Natural killer cell (primary cell): ENCODE measurements at regions not wholly inside any gene's neighbourhood (a gene's known extent, or its start where the extent isn't known, plus 50 kb on each side); places are given as distances from the start of the nearest gene placed in this dataset.

ENCODE experiments used
- ATAC-seq, 3 donors: fragments of 150-1000 bp in 2 of 3; fragments of 200-7000 bp in 1 of 3; cut with Tn5 transposase; 1 replicate in 1 of 3; 2 replicates in 2 of 3; pipeline ENCODE4 v1.10.0; 2021; ENCODE audit warnings: mild to moderate bottlenecking in 2 of 3, moderate library complexity in 2 of 3
- DNase-seq, 2 donors: peaks; one replicate each; pipeline versions ENCODE4 v3.0.0 to v3.0.0-alpha.2; 2013 to 2021; ENCODE audit warnings: mixed read lengths in 1 of 2
- H3K27ac ChIP-seq: one replicate; pipeline ENCODE4 v1.5.1; 2013; ENCODE audit warnings: mild to moderate bottlenecking, low read length
- H3K27me3 ChIP-seq: one replicate; pipeline ENCODE4 v1.6.1; 2013; ENCODE audit warnings: low read length; ENCODE audit not compliant: control insufficient read depth, insufficient read depth
- H3K36me3 ChIP-seq: one replicate; pipeline ENCODE4 v1.6.1; 2013; ENCODE audit warnings: low read length; ENCODE audit not compliant: control insufficient read depth, insufficient read depth
- H3K4me1 ChIP-seq: one replicate; pipeline ENCODE4 v1.6.1; 2013; ENCODE audit warnings: low read length; ENCODE audit not compliant: control insufficient read depth, insufficient read depth
- H3K4me3 ChIP-seq: one replicate; pipeline ENCODE4 v1.5.1; 2013; ENCODE audit warnings: low read length
- H3K9me3 ChIP-seq: one replicate; pipeline ENCODE4 v1.6.1; 2013; ENCODE audit warnings: low read length; ENCODE audit not compliant: control insufficient read depth, insufficient read depth
- H3K27ac Mint-ChIP-seq, 2 donors: one replicate each; pipeline ENCODE4 v1.8.0; 2022; ENCODE audit warnings: mild to moderate bottlenecking in 2 of 2, mixed read lengths in 2 of 2, moderate library complexity in 1 of 2
- H3K27me3 Mint-ChIP-seq, 2 donors: one replicate each; pipeline ENCODE4 v1.8.0; 2022; ENCODE audit warnings: low read depth in 2 of 2, mixed read lengths in 2 of 2
- H3K36me3 Mint-ChIP-seq: one replicate; pipeline ENCODE4 v1.8.0; 2022; ENCODE audit warnings: mixed read lengths
- H3K4me1 Mint-ChIP-seq, 2 donors: one replicate each; pipeline ENCODE4 v1.8.0; 2022; ENCODE audit warnings: mixed read lengths in 2 of 2
- H3K4me3 Mint-ChIP-seq: one replicate; pipeline ENCODE4 v1.8.0; 2022; ENCODE audit warnings: mild to moderate bottlenecking, moderate library complexity, mixed read lengths
- H3K9me3 Mint-ChIP-seq, 2 donors: one replicate each; pipeline ENCODE4 v1.8.0; 2022; ENCODE audit warnings: mixed read lengths in 2 of 2
- WGBS: methylation state at CpG from one replicate; pipeline ENCODE4 v1.1.7; 2013; ENCODE audit warnings: missing lambda C conversion rate; ENCODE audit not compliant: insufficient coverage; 5-methylcytosine and 5-hydroxymethylcytosine counted together
- intact Hi-C: fragments of 100-400 bp; cut with micrococcal nuclease; formaldehyde crosslinking; loops from one replicate; pipeline ENCODE4 v1.14.2; 2022
- TF ChIP-seq, protein P1 (sequence below): fragments of 200-600 bp; IDR thresholded peaks from one replicate; pipeline ENCODE4 v1.8.0; 2022; ENCODE audit warnings: antibody characterized with exemption

DNA sequence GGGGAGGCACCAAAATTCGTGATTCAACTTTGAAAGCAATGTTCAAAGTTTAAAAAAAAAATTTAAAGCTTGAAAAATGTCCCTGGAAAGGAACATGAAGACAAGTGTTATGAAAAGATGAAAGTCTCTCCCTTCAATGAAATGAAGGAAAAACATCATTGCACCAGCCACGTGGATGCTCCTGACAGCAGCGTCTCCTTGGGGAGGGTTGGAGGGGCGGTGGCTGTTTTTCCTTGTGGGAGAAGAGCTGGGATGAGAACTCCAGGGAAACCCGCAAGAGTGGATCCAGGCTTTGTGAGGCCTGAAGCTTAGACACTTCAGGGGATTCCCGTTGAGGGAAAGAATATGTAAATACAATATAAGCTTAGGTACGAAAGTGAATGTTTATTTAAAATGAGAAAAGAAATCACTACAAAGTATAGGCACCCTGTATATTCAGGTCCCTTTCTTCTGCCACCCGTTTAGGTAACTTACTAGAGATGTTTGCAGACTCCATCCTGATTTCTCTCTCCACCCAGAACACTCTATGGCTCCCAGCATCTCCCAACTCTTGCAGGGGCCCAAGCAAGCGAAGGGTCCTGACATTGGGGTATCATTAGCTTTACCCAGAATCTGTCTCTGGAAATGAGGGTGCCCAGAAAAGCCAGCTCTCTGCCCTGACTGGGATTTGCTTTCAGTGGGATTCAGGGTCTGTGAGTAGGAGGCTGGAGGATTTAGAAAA is 63.1 kb upstream of the BAIAP2L1 start:
- H3K36me3 ChIP-seq, result no peaks in the 10 kb centered on the region
- H3K4me1 ChIP-seq, result no peaks in the 10 kb centered on the region
- intact Hi-C loops, result no loop called here
- 77% methylated on average over 7 of the region's 9 CpGs for WGBS
- Mint-ChIP-seq H3K27ac (no peak overlapping the region), H3K4me3 (no peak overlapping the region), H3K4me1 (no peaks in the 10 kb centered on the region), H3K27me3 (peaks cover 0 to 3% of the 10 kb centered on the region in 2 donors), H3K9me3 (no peaks in the 10 kb centered on the region), H3K36me3 (no peaks in the 10 kb centered on the region)
- TF ChIP-seq, protein P1, sequence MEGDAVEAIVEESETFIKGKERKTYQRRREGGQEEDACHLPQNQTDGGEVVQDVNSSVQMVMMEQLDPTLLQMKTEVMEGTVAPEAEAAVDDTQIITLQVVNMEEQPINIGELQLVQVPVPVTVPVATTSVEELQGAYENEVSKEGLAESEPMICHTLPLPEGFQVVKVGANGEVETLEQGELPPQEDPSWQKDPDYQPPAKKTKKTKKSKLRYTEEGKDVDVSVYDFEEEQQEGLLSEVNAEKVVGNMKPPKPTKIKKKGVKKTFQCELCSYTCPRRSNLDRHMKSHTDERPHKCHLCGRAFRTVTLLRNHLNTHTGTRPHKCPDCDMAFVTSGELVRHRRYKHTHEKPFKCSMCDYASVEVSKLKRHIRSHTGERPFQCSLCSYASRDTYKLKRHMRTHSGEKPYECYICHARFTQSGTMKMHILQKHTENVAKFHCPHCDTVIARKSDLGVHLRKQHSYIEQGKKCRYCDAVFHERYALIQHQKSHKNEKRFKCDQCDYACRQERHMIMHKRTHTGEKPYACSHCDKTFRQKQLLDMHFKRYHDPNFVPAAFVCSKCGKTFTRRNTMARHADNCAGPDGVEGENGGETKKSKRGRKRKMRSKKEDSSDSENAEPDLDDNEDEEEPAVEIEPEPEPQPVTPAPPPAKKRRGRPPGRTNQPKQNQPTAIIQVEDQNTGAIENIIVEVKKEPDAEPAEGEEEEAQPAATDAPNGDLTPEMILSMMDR, result no peak
- DNase-seq (no peak), ATAC-seq (no peak)
- no peaks in the 10 kb centered on the region for H3K27me3 ChIP-seq
- no peaks in the 10 kb centered on the region for H3K9me3 ChIP-seq
- H3K4me3 ChIP-seq, result no peak overlapping the region
- no peak overlapping the region for H3K27ac ChIP-seq

GRCh38 chr7:98462911-98463633 is 62.2 kb upstream of the BAIAP2L1 start:
- intact Hi-C loops, result no loop called here
- Mint-ChIP-seq H3K4me3 (no peak overlapping the region), H3K27ac (no peak overlapping the region)

GRCh38 chr7:98460902-98461301 is 60.0 kb upstream of the BAIAP2L1 start:
- intact Hi-C loops, result no loop called here
- H3K36me3 ChIP-seq, result no peaks in the 10 kb centered on the region
- no peak overlapping the region for H3K4me3 ChIP-seq
- DNase-seq, result no peak
- H3K4me1 ChIP-seq, result no peaks in the 10 kb centered on the region
- WGBS, result 91% methylated on average over 3 of the region's 3 CpGs
- H3K27ac ChIP-seq, result no peak overlapping the region
- Mint-ChIP-seq H3K27me3 (no peaks in the 10 kb centered on the region), H3K4me1 (no peaks in the 10 kb centered on the region), H3K36me3 (no peaks in the 10 kb centered on the region), H3K9me3 (no peaks in the 10 kb centered on the region), H3K27ac (no peak overlapping the region), H3K4me3 (no peak overlapping the region)
- TF ChIP-seq, protein P1, result no peak
- no peaks in the 10 kb centered on the region for H3K27me3 ChIP-seq
- H3K9me3 ChIP-seq, result no peaks in the 10 kb centered on the region
- no peak for ATAC-seq

More at GRCh38 chr7:98462911-98463633, 62.2 kb upstream of the BAIAP2L1 start:
- TF ChIP-seq, protein P1, result no peak
- H3K4me3 ChIP-seq, result no peak overlapping the region
- H3K27ac ChIP-seq, result no peak overlapping the region
- no peaks in the 10 kb centered on the region for H3K27me3 ChIP-seq
- no peaks in the 10 kb centered on the region for H3K36me3 Mint-ChIP-seq
- H3K9me3 ChIP-seq, result no peaks in the 10 kb centered on the region
- H3K4me1 ChIP-seq, result no peaks in the 10 kb centered on the region
- H3K27me3 Mint-ChIP-seq, result no peaks in the 10 kb centered on the region
- ATAC-seq, result no peak
- H3K36me3 ChIP-seq, result no peaks in the 10 kb centered on the region
- 77% methylated on average over 9 of the region's 9 CpGs for WGBS
- H3K4me1 Mint-ChIP-seq, result no peaks in the 10 kb centered on the region
- DNase-seq, result no peak
- no peaks in the 10 kb centered on the region for H3K9me3 Mint-ChIP-seq
